B cell (primary cell): ENCODE measurements at regions not wholly inside any gene's neighbourhood (a gene's known extent, or its start where the extent isn't known, plus 50 kb on each side); places are given as distances from the start of the nearest gene placed in this dataset.

Experiments used
- ATAC-seq: fragments of 200-7000 bp; cut with Tn5 transposase; one replicate; pipeline ENCODE4 v1.10.0; 2021; ENCODE audit warnings: low read depth, mild to moderate bottlenecking, moderate number of reproducible peaks, moderate library complexity
- CTCF ChIA-PET: fragments of 350-600 bp; sonication (Branson Sonifier 250); formaldehyde crosslinking; loops from one replicate; lab custom pipeline; 2021; ENCODE audit warnings: antibody characterized with exemption, inconsistent platforms; lab: Charles Lee
- POLR2A ChIA-PET: fragments of 350-600 bp; sonication (Branson Sonifier 250); formaldehyde crosslinking; loops from one replicate; lab custom pipeline; 2021; ENCODE audit warnings: antibody characterized with exemption; lab: Charles Lee
- DNase-seq: peaks from one replicate; pipeline ENCODE4 v3.0.0; 2013
- H2AFZ ChIP-seq: 2 replicates; pipeline ENCODE4 v1.6.1; 2012; ENCODE audit warnings: mild to moderate bottlenecking, low read depth, low read length; ENCODE audit not compliant: insufficient read depth, poor library complexity, severe bottlenecking
- H3K27ac ChIP-seq, 2 donors: 1 replicate in 1 of 2; 2 replicates in 1 of 2; pipeline ENCODE4 v1.5.1; 2012 to 2013; ENCODE audit warnings: low read length in 2 of 2, mild to moderate bottlenecking in 2 of 2, moderate library complexity in 1 of 2
- H3K27me3 ChIP-seq, 4 experiments: fragments of 200-600 bp in 1 of 4; sonication (generic) in 1 of 4; replicated peaks in 1 of 4; 1 replicate in 2 of 4; 2 replicates in 2 of 4; pipeline versions ENCODE4 v1.6.1 to v1.7.0; 2013 to 2016; ENCODE audit warnings: low read length in 3 of 4, mild to moderate bottlenecking in 2 of 4, mixed read lengths in 1 of 4, moderate library complexity in 1 of 4; ENCODE audit not compliant: insufficient read depth in 4 of 4, control insufficient read depth in 3 of 4; ENCODE audit errors: control extremely low read depth in 1 of 4
- H3K36me3 ChIP-seq, 2 experiments: replicated peaks in 1 of 2; 1 replicate in 1 of 2; 2 replicates in 1 of 2; pipeline versions ENCODE4 v1.6.1 to v1.7.1; 2013; ENCODE audit warnings: low read length in 1 of 2; ENCODE audit not compliant: insufficient read depth in 2 of 2, control insufficient read depth in 1 of 2; ENCODE audit errors: control extremely low read depth in 1 of 2, extremely low read depth in 1 of 2
- H3K4me1 ChIP-seq, 2 donors: fragments of 200-600 bp in 1 of 2; sonication (generic) in 1 of 2; 1 replicate in 1 of 2; 2 replicates in 1 of 2; pipeline versions ENCODE4 v1.5.1 to v1.6.1; 2013 to 2017; ENCODE audit warnings: low read length in 2 of 2; ENCODE audit not compliant: control insufficient read depth in 2 of 2, insufficient read depth in 2 of 2
- H3K4me2 ChIP-seq: replicated peaks from 2 replicates; pipeline ENCODE3; 2012; ENCODE audit warnings: mild to moderate bottlenecking, low read depth, low read length; ENCODE audit not compliant: poor library complexity, severe bottlenecking
- H3K4me3 ChIP-seq, 5 experiments: fragments of 200-600 bp in 1 of 5; sonication (generic) in 1 of 5; 1 replicate in 3 of 5; 2 replicates in 2 of 5; pipeline versions ENCODE4 v1.5.1 to v1.7.0; 2011 to 2016; ENCODE audit warnings: low read length in 4 of 5, mild to moderate bottlenecking in 4 of 5, low read depth in 2 of 5, control low read depth in 1 of 5, moderate library complexity in 1 of 5; ENCODE audit not compliant: insufficient read depth in 1 of 5; ENCODE audit errors: control extremely low read depth in 1 of 5, extremely low read depth in 1 of 5
- H3K79me2 ChIP-seq: fragments of 200-600 bp; sonication (generic); one replicate; pipeline ENCODE4 v1.6.0; 2016; ENCODE audit warnings: low read length; ENCODE audit not compliant: control insufficient read depth, insufficient read depth
- H3K9ac ChIP-seq: fragments of 200-600 bp; sonication (generic); 2 replicates; pipeline ENCODE4 v1.6.1; 2017; ENCODE audit warnings: mild to moderate bottlenecking, low read length, moderate library complexity
- H3K9me3 ChIP-seq, 3 donors: one replicate each; pipeline versions ENCODE4 v1.6.1 to v1.7.1; 2013; ENCODE audit warnings: low read length in 2 of 3; ENCODE audit not compliant: control insufficient read depth in 2 of 3, insufficient read depth in 1 of 3; ENCODE audit errors: control extremely low read depth in 1 of 3
- H4K20me1 ChIP-seq: 2 replicates; pipeline ENCODE4 v1.6.0; 2012; ENCODE audit warnings: mild to moderate bottlenecking, low read length; ENCODE audit not compliant: insufficient read depth, control insufficient read depth, poor library complexity, severe bottlenecking
- H3K27ac Mint-ChIP-seq: one replicate; pipeline ENCODE4 v1.8.0; 2021; ENCODE audit warnings: mixed read lengths
- H3K27me3 Mint-ChIP-seq: one replicate; pipeline ENCODE4 v1.8.0; 2021; ENCODE audit warnings: mixed read lengths
- H3K4me1 Mint-ChIP-seq: one replicate; pipeline ENCODE4 v1.8.0; 2021; ENCODE audit warnings: mixed read lengths
- H3K4me3 Mint-ChIP-seq: one replicate; pipeline ENCODE4 v1.8.0; 2021; ENCODE audit warnings: mixed read lengths
- H3K9me3 Mint-ChIP-seq: one replicate; pipeline ENCODE4 v1.8.0; 2022; ENCODE audit warnings: mixed read lengths; ENCODE audit not compliant: insufficient read depth
- CTCF ChIP-seq: fragments of 200-600 bp; IDR thresholded peaks from one replicate; pipeline ENCODE4 v1.8.0; 2022; ENCODE audit warnings: antibody characterized with exemption, mild to moderate bottlenecking
- EZH2 ChIP-seq: IDR thresholded peaks from 2 replicates; pipeline ENCODE4 v1.6.1; 2012; ENCODE audit warnings: borderline replicate concordance, low read depth, mild to moderate bottlenecking, moderate library complexity, low read length; ENCODE audit not compliant: insufficient read depth, poor library complexity, severe bottlenecking
- WGBS: methylation state at CpG from one replicate; pipeline ENCODE4 v1.1.5; 2013; ENCODE audit warnings: missing lambda C conversion rate; ENCODE audit not compliant: insufficient coverage; 5-methylcytosine and 5-hydroxymethylcytosine counted together
- intact Hi-C: fragments of 100-400 bp; cut with micrococcal nuclease; formaldehyde crosslinking; loops from one replicate; pipeline ENCODE4 v1.10.0; 2022

DNA sequence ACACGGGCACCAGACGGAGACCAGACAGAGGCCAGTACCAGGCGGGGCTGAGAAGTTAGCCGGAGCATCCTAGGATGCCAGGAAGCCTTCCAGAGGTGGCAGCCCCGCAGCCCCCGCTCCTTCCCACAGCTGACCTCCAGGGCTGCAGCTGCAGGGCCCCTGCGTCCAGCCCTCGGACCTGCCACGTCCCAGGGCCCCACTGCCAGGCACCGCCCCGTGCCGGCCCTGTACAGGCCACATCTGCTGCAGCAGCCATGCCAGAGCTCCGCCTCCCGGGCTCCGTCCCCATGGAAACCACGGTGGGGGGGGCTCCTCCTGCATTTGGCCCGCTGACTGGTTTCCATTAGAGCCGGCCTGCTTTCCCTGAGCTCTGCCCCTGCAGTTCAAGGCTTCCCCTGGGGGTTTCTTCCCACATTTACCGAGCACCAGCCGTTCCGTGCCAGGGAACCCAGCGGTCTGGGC is 62.5 kb upstream of the PPARA start:
- H3K9me3 Mint-ChIP-seq = no peaks in the 10 kb centered on the region
- ChIA-PET CTCF (interaction anchor here (1.4 kb wide), 1 partner anchor 82 kb away, joined by 5 read pairs; no protein-coding TSS in a partner anchor), POLR2A (no interaction called here)
- Histone ChIP-seq H3K79me2 (peaks cover 15% of the 10 kb centered on the region), H4K20me1 (peaks cover 46% of the 10 kb centered on the region), H3K27ac (no peak overlapping the region), H3K4me2 (no peak overlapping the region), H3K36me3 (no peaks in the 10 kb centered on the region), H3K27me3 (no peaks in the 10 kb centered on the region), H3K9me3 (no peaks in the 10 kb centered on the region), H2AFZ (no peak overlapping the region), H3K4me3 (no peak overlapping the region), H3K4me1 (no peaks in the 10 kb centered on the region), H3K9ac (no peak overlapping the region)
- ATAC-seq (no peak), DNase-seq (no peak)
- 89% methylated on average over 22 of the region's 22 CpGs for WGBS
- H3K4me3 Mint-ChIP-seq = no peak overlapping the region
- H3K4me1 Mint-ChIP-seq = no peaks in the 10 kb centered on the region
- intact Hi-C loops = no loop called here
- H3K27me3 Mint-ChIP-seq = no peaks in the 10 kb centered on the region
- no peak overlapping the region for H3K27ac Mint-ChIP-seq
- TF ChIP-seq EZH2 (no peak), CTCF (no peak)

DNA sequence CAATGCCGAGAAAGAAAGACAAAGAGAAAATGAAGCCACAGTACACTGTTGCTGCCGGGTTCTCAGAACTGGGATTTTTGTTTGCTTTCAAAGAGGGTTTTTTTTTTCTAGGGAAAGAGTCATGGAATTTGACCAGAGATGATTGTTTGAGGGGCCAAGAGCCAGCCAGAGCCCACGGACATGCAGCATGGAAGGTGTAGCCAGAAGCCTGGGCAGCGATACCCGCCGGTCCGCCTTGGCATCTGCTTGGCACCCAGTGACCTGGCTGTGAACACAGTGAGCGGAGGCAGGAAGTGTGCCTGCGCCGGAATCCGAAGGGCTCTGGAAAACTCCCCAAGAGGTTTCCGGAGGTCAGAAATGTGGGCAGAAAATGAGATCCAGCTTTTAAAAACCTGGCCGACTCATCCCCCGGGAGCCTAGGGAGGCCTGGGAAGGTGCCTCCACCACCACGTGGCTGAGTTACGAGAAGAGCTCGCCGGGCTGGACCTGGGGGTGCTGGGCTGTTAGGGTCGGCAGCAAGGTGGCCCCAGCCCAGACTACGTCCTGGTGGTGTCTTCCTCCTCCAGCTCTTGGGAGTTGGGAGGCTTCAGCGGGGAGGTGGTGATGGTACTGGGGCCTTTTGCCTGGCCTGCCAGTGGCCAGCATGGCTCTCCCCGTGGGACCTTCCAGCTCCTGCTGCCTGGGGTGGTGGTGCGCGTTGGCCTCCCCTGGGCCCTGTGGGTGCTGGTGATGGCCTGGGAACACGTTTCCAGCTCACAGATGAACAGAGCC is 61.6 kb upstream of the PPARA start:
- Histone ChIP-seq H3K4me1 (no peaks in the 10 kb centered on the region), H3K9ac (no peak overlapping the region), H3K36me3 (no peaks in the 10 kb centered on the region), H3K9me3 (no peaks in the 10 kb centered on the region), H3K27ac (no peak overlapping the region), H2AFZ (no peak overlapping the region), H3K79me2 (peaks cover 15% of the 10 kb centered on the region), H3K4me2 (no peak overlapping the region), H3K27me3 (no peaks in the 10 kb centered on the region), H3K4me3 (no peak overlapping the region), H4K20me1 (peaks cover 55% of the 10 kb centered on the region)
- no peak for TF ChIP-seq CTCF
- no peak for TF ChIP-seq EZH2
- intact Hi-C loops = no loop called here
- H3K4me3 Mint-ChIP-seq = no peak overlapping the region
- H3K27me3 Mint-ChIP-seq = no peaks in the 10 kb centered on the region
- no peak overlapping the region for H3K27ac Mint-ChIP-seq
- H3K4me1 Mint-ChIP-seq = no peaks in the 10 kb centered on the region
- ATAC-seq (no peak), DNase-seq (no peak)
- WGBS = 96% methylated on average over 25 of the region's 25 CpGs
- CTCF ChIA-PET = interaction anchor here (1.4 kb wide), 1 partner anchor 82 kb away, joined by 5 read pairs; no protein-coding TSS in a partner anchor
- no peaks in the 10 kb centered on the region for H3K9me3 Mint-ChIP-seq
- POLR2A ChIA-PET = no interaction called here
